Natural killer cell (primary cell): ENCODE measurements at regions not wholly inside any gene's neighbourhood (a gene's known extent, or its start where the extent isn't known, plus 50 kb on each side); places are given as distances from the start of the nearest gene placed in this dataset.

Experiments
- ATAC-seq, 3 donors: fragments of 150-1000 bp in 2 of 3; fragments of 200-7000 bp in 1 of 3; cut with Tn5 transposase; 1 replicate in 1 of 3; 2 replicates in 2 of 3; pipeline ENCODE4 v1.10.0; 2021; ENCODE audit warnings: mild to moderate bottlenecking in 2 of 3, moderate library complexity in 2 of 3
- DNase-seq, 2 donors: peaks; one replicate each; pipeline versions ENCODE4 v3.0.0 to v3.0.0-alpha.2; 2013 to 2021; ENCODE audit warnings: mixed read lengths in 1 of 2
- H3K27ac ChIP-seq: one replicate; pipeline ENCODE4 v1.5.1; 2013; ENCODE audit warnings: mild to moderate bottlenecking, low read length
- H3K27me3 ChIP-seq: one replicate; pipeline ENCODE4 v1.6.1; 2013; ENCODE audit warnings: low read length; ENCODE audit not compliant: control insufficient read depth, insufficient read depth
- H3K36me3 ChIP-seq: one replicate; pipeline ENCODE4 v1.6.1; 2013; ENCODE audit warnings: low read length; ENCODE audit not compliant: control insufficient read depth, insufficient read depth
- H3K4me1 ChIP-seq: one replicate; pipeline ENCODE4 v1.6.1; 2013; ENCODE audit warnings: low read length; ENCODE audit not compliant: control insufficient read depth, insufficient read depth
- H3K4me3 ChIP-seq: one replicate; pipeline ENCODE4 v1.5.1; 2013; ENCODE audit warnings: low read length
- H3K9me3 ChIP-seq: one replicate; pipeline ENCODE4 v1.6.1; 2013; ENCODE audit warnings: low read length; ENCODE audit not compliant: control insufficient read depth, insufficient read depth
- H3K27ac Mint-ChIP-seq, 2 donors: one replicate each; pipeline ENCODE4 v1.8.0; 2022; ENCODE audit warnings: mild to moderate bottlenecking in 2 of 2, mixed read lengths in 2 of 2, moderate library complexity in 1 of 2
- H3K27me3 Mint-ChIP-seq, 2 donors: one replicate each; pipeline ENCODE4 v1.8.0; 2022; ENCODE audit warnings: low read depth in 2 of 2, mixed read lengths in 2 of 2
- H3K36me3 Mint-ChIP-seq: one replicate; pipeline ENCODE4 v1.8.0; 2022; ENCODE audit warnings: mixed read lengths
- H3K4me1 Mint-ChIP-seq, 2 donors: one replicate each; pipeline ENCODE4 v1.8.0; 2022; ENCODE audit warnings: mixed read lengths in 2 of 2
- H3K4me3 Mint-ChIP-seq: one replicate; pipeline ENCODE4 v1.8.0; 2022; ENCODE audit warnings: mild to moderate bottlenecking, moderate library complexity, mixed read lengths
- H3K9me3 Mint-ChIP-seq, 2 donors: one replicate each; pipeline ENCODE4 v1.8.0; 2022; ENCODE audit warnings: mixed read lengths in 2 of 2
- CTCF ChIP-seq: fragments of 200-600 bp; IDR thresholded peaks from one replicate; pipeline ENCODE4 v1.8.0; 2022; ENCODE audit warnings: antibody characterized with exemption
- WGBS: methylation state at CpG from one replicate; pipeline ENCODE4 v1.1.7; 2013; ENCODE audit warnings: missing lambda C conversion rate; ENCODE audit not compliant: insufficient coverage; 5-methylcytosine and 5-hydroxymethylcytosine counted together
- intact Hi-C: fragments of 100-400 bp; cut with micrococcal nuclease; formaldehyde crosslinking; loops from one replicate; pipeline ENCODE4 v1.14.2; 2022

DNA sequence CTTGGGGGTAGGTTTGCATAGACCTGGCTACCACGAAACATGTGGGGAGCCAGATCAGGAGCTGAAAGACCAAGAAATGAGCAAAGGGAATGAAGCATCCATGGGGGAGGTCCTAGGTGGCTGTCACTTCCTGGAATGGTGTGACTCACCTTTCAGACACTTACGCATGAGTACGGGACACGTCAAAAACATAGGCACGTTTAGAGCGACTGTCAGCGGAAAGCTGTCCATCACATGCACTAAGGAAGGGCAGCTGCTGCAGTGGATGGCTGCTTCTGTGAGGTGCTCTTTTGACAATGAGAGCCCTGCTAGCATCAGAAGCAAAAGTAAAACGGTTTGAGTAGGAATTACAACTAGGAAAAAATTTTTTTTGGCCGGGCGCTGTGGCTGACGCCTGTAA lies 244.6 kb upstream of the CCDC54 start:
- Mint-ChIP-seq H3K9me3 (peaks cover 5 to 9% of the 10 kb centered on the region in 2 donors), H3K27me3 (no peaks in the 10 kb centered on the region), H3K36me3 (no peaks in the 10 kb centered on the region), H3K27ac (no peak overlapping the region), H3K4me3 (no peak overlapping the region), H3K4me1 (no peaks in the 10 kb centered on the region)
- Histone ChIP-seq H3K4me1 (no peaks in the 10 kb centered on the region), H3K27me3 (no peaks in the 10 kb centered on the region), H3K27ac (no peak overlapping the region), H3K36me3 (no peaks in the 10 kb centered on the region), H3K4me3 (no peak overlapping the region), H3K9me3 (no peaks in the 10 kb centered on the region)
- no peak for TF ChIP-seq CTCF
- WGBS, result 91% methylated on average over 11 of the region's 11 CpGs
- DNase-seq (no peak), ATAC-seq (no peak)
- intact Hi-C loops, result no loop called here

- Histone ChIP-seq H3K27ac (no peak overlapping the region), H3K27me3 (no peaks in the 10 kb centered on the region), H3K9me3 (no peaks in the 10 kb centered on the region), H3K4me3 (no peak overlapping the region), H3K4me1 (no peaks in the 10 kb centered on the region), H3K36me3 (no peaks in the 10 kb centered on the region)
- ATAC-seq (no peak), DNase-seq (no peak)
- Mint-ChIP-seq H3K4me3 (no peak overlapping the region), H3K9me3 (peaks cover 5 to 9% of the 10 kb centered on the region in 2 donors), H3K27me3 (no peaks in the 10 kb centered on the region), H3K4me1 (no peaks in the 10 kb centered on the region), H3K27ac (no peak overlapping the region), H3K36me3 (no peaks in the 10 kb centered on the region)
- intact Hi-C loops, result no loop called here
- 86% methylated on average over 1 of the region's 3 CpGs for WGBS
- TF ChIP-seq CTCF, result no peak
Measured at GRCh38 chr3:107133891-107134290, 243.3 kb upstream of the CCDC54 start.

- Histone ChIP-seq H3K4me3 (no peak overlapping the region), H3K27me3 (no peaks in the 10 kb centered on the region), H3K4me1 (no peaks in the 10 kb centered on the region), H3K27ac (no peak overlapping the region), H3K9me3 (no peaks in the 10 kb centered on the region), H3K36me3 (no peaks in the 10 kb centered on the region)
- WGBS, result no CpG with 5 or more reads among the region's 1 CpG
- no peak for DNase-seq
- no peak for TF ChIP-seq CTCF
- Mint-ChIP-seq H3K4me1 (no peaks in the 10 kb centered on the region), H3K27ac (no peak overlapping the region), H3K36me3 (no peaks in the 10 kb centered on the region), H3K27me3 (no peaks in the 10 kb centered on the region), H3K9me3 (peaks cover 2 to 8% of the 10 kb centered on the region in 2 donors), H3K4me3 (no peak overlapping the region)
- ATAC-seq, result no peak
- intact Hi-C loops, result no loop called here
Measured at GRCh38 chr3:107142171-107142570, 235.1 kb upstream of the CCDC54 start.

DNA sequence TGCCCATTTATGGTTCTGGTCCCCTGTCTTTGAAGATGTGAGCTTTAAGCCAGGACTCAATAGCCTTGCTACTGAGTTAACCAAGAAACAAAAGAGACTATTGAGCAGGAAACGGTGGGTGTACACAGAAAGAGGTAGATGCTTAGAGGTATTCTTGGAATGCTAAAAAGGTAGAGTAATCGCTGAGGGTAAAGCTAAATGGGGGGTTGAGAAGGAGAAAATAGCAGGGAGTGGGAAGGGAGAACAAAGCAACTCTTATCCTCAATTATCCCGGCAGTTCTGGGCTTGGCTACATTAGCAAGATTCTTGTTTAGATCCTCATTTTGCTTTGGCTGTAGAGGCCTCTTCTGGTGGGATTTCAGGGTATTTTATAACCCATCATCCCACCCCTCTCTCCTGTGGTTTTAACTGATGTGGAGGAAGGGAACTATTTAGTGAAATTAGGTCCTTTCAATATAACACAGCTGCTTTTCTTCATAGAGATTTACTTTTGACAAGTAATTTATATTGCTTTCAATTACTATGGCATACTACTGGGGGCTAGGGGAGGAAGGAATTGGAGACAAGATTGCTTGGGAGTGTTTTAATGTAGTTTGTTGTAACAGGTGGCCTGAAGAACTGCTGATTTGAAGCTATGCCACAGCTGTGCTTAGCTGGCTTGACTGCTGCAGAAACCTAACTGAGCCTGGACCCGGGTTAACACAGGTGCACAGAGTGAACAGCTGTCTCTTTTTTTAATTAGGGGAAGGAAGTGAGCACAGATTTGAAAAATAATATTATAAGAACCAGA lies 234.3 kb upstream of the CCDC54 start:
- Mint-ChIP-seq H3K27me3 (no peaks in the 10 kb centered on the region), H3K4me1 (no peaks in the 10 kb centered on the region), H3K27ac (no peak overlapping the region), H3K9me3 (peaks cover 2 to 8% of the 10 kb centered on the region in 2 donors), H3K36me3 (no peaks in the 10 kb centered on the region), H3K4me3 (no peak overlapping the region)
- Histone ChIP-seq H3K27me3 (no peaks in the 10 kb centered on the region), H3K4me1 (no peaks in the 10 kb centered on the region), H3K36me3 (no peaks in the 10 kb centered on the region), H3K9me3 (no peaks in the 10 kb centered on the region), H3K4me3 (no peak overlapping the region), H3K27ac (no peak overlapping the region)
- DNase-seq (no peak), ATAC-seq (no peak)
- intact Hi-C loops, result no loop called here
- 47% methylated on average over 3 of the region's 4 CpGs for WGBS
- no peak for TF ChIP-seq CTCF
